SK-N-SH (cell line): ENCODE measurements at regions not wholly inside any gene's neighbourhood (a gene's known extent, or its start where the extent isn't known, plus 50 kb on each side); places are given as distances from the start of the nearest gene placed in this dataset.

Experiments
- CTCF ChIA-PET: fragments of 300-600, 350-600 bp; formaldehyde crosslinking; extraction: SDS; loops from one replicate; lab custom pipeline; 2021; lab: Yijun Ruan, JAX
- POLR2A ChIA-PET: fragments of 350-600 bp; sonication (Branson Sonifier 250); formaldehyde crosslinking; extraction: SDS; loops from one replicate; lab custom pipeline; 2020; ENCODE audit warnings: antibody characterized with exemption, inconsistent platforms; lab: Yijun Ruan, JAX
- DNase-seq: peaks from one replicate; pipeline ENCODE4 v3.0.0; 2012
- H2AFZ ChIP-seq: fragments of 200-600 bp; sonication (generic); 2 replicates; pipeline ENCODE4 v1.8.1; 2016; ENCODE audit warnings: antibody characterized with exemption, mild to moderate bottlenecking, low read depth
- H3F3A ChIP-seq: fragments of 200-600 bp; sonication (generic); replicated peaks from 2 replicates; pipeline ENCODE3; 2016; ENCODE audit warnings: antibody characterized with exemption, mild to moderate bottlenecking; ENCODE audit not compliant: insufficient read depth
- H3K27ac ChIP-seq, 2 experiments: fragments of 200-500 bp in 1 of 2; fragments of 200-600 bp in 1 of 2; sonication (Bioruptor generic) in 1 of 2; sonication (generic), shearing (Covaris generic) in 1 of 2; 2 replicates each; pipeline versions ENCODE4 v1.5.1 to v1.6.1; 2014 to 2016; ENCODE audit warnings: low read depth in 2 of 2, inconsistent platforms in 1 of 2, low read length in 1 of 2, mild to moderate bottlenecking in 1 of 2, mixed read lengths in 1 of 2
- H3K27me3 ChIP-seq: fragments of 200-600 bp; sonication (generic), shearing (Covaris generic); 2 replicates; pipeline ENCODE4 v1.6.1; 2016; ENCODE audit warnings: mixed run types; ENCODE audit not compliant: insufficient read depth
- H3K36me3 ChIP-seq, 2 experiments: fragments of 200-500 bp in 1 of 2; fragments of 200-600 bp in 1 of 2; sonication (Bioruptor generic) in 1 of 2; sonication (generic) in 1 of 2; replicated peaks in 1 of 2; 2 replicates each; pipeline versions ENCODE3 to v1.5.1; 2014 to 2016; ENCODE audit warnings: low read length in 1 of 2, mild to moderate bottlenecking in 1 of 2; ENCODE audit not compliant: insufficient read depth in 2 of 2, control insufficient read depth in 1 of 2
- H3K4me1 ChIP-seq, 2 experiments: fragments of 200-500 bp in 1 of 2; fragments of 200-600 bp in 1 of 2; sonication (Bioruptor generic) in 1 of 2; sonication (generic), shearing (Covaris generic) in 1 of 2; 2 replicates each; pipeline versions ENCODE4 v1.5.1 to v1.6.1; 2014 to 2016; ENCODE audit warnings: low read depth in 1 of 2, low read length in 1 of 2, mixed run types in 1 of 2; ENCODE audit not compliant: insufficient read depth in 2 of 2, control insufficient read depth in 1 of 2
- H3K4me2 ChIP-seq: fragments of 200-600 bp; sonication (generic), shearing (Covaris generic); 2 replicates; pipeline ENCODE4 v1.6.1; 2017; ENCODE audit warnings: mixed run types
- H3K4me3 ChIP-seq, 2 experiments: fragments of 200-500 bp in 1 of 2; fragments of 200-600 bp in 1 of 2; sonication (Bioruptor generic) in 1 of 2; sonication (generic), shearing (Covaris generic) in 1 of 2; 2 replicates each; pipeline versions ENCODE4 v1.5.1 to v1.8.1; 2014 to 2016; ENCODE audit warnings: low read depth in 2 of 2, inconsistent platforms in 1 of 2, low read length in 1 of 2, mild to moderate bottlenecking in 1 of 2, mixed read lengths in 1 of 2, moderate library complexity in 1 of 2
- H3K79me2 ChIP-seq: fragments of 200-600 bp; sonication (generic); 2 replicates; pipeline ENCODE4 v1.8.1; 2017; ENCODE audit warnings: mild to moderate bottlenecking; ENCODE audit not compliant: insufficient read depth
- H3K9ac ChIP-seq: fragments of 200-600 bp; sonication (generic); 2 replicates; pipeline ENCODE4 v1.6.1; 2017; ENCODE audit warnings: mixed run types
- H3K9me2 ChIP-seq: fragments of 200-600 bp; sonication (generic); 2 replicates; pipeline ENCODE4 v1.6.1; 2017; ENCODE audit warnings: mixed run types
- H3K9me3 ChIP-seq: fragments of 200-600 bp; sonication (generic); 2 replicates; pipeline ENCODE4 v1.6.1; 2017; ENCODE audit warnings: mixed run types, mild to moderate bottlenecking, moderate library complexity
- H4K20me1 ChIP-seq: fragments of 200-600 bp; sonication (generic); 2 replicates; pipeline ENCODE4 v1.6.1; 2017; ENCODE audit warnings: mild to moderate bottlenecking, mixed run types; ENCODE audit not compliant: insufficient read depth
- EZH2phosphoT487 ChIP-seq: fragments of 200-600 bp; sonication (generic); IDR thresholded peaks from 2 replicates; pipeline ENCODE4 v1.6.1; 2017; ENCODE audit warnings: low read depth, mixed run types, mild to moderate bottlenecking, antibody characterized with exemption, moderate library complexity, borderline replicate concordance
- FOSL2 ChIP-seq: IDR thresholded peaks from 2 replicates; pipeline ENCODE4 v1.4.0; 2012; ENCODE audit warnings: low read depth, mild to moderate bottlenecking, moderate library complexity, borderline replicate concordance
- FOXJ3 ChIP-seq: sonication (generic); formaldehyde crosslinking; IDR thresholded peaks from 2 replicates; pipeline ENCODE4 v1.5.1; 2020; ENCODE audit warnings: mild to moderate bottlenecking, missing genetic modification reagents
- FOXM1 ChIP-seq: IDR thresholded peaks from 2 replicates; pipeline ENCODE4 v1.4.0; 2012; ENCODE audit warnings: low read depth, mild to moderate bottlenecking
- GABPA ChIP-seq: IDR thresholded peaks from 2 replicates; pipeline ENCODE4 v1.4.0; 2012; ENCODE audit warnings: low read depth, mild to moderate bottlenecking
- GATA2 ChIP-seq: sonication (generic); formaldehyde crosslinking; IDR thresholded peaks from 2 replicates; pipeline ENCODE4 v1.5.0; 2020; ENCODE audit warnings: mild to moderate bottlenecking, missing genetic modification reagents
- MAX ChIP-seq: IDR thresholded peaks from 2 replicates; pipeline ENCODE4 v1.4.0; 2012; ENCODE audit warnings: low read depth
- MEF2A ChIP-seq: IDR thresholded peaks from 2 replicates; pipeline ENCODE4 v1.4.0; 2012; ENCODE audit warnings: low read depth, borderline replicate concordance
- MXI1 ChIP-seq: IDR thresholded peaks from 2 replicates; pipeline ENCODE4 v1.6.1; 2012; ENCODE audit warnings: mild to moderate bottlenecking, low read depth, low read length, improper control_type of control experiment
- NRF1 ChIP-seq: IDR thresholded peaks from 2 replicates; pipeline ENCODE4 v1.6.1; 2012; ENCODE audit warnings: low read depth, mild to moderate bottlenecking, low read length
- PBX3 ChIP-seq: IDR thresholded peaks from 2 replicates; pipeline ENCODE4; 2012
- RAD21 ChIP-seq: IDR thresholded peaks from 2 replicates; pipeline ENCODE4 v1.6.1; 2012; ENCODE audit warnings: mild to moderate bottlenecking, low read length
- RCOR1 ChIP-seq: fragments of 150-350 bp; IDR thresholded peaks from 2 replicates; pipeline ENCODE4 v1.6.1; 2017; ENCODE audit warnings: antibody characterized with exemption, low read length
- REST ChIP-seq: IDR thresholded peaks from 2 replicates; pipeline ENCODE4 v1.6.1; 2012; ENCODE audit warnings: mild to moderate bottlenecking, low read depth, low read length, moderate library complexity
- RXRA ChIP-seq: IDR thresholded peaks from 2 replicates; pipeline ENCODE4 v1.4.0; 2012; ENCODE audit warnings: low read depth, mild to moderate bottlenecking, borderline replicate concordance
- SIN3A ChIP-seq: IDR thresholded peaks from 2 replicates; pipeline ENCODE4 v1.6.1; 2012; ENCODE audit warnings: low read depth, mild to moderate bottlenecking, low read length, moderate library complexity, borderline replicate concordance
- TCF12 ChIP-seq: IDR thresholded peaks from 2 replicates; pipeline ENCODE4 v1.4.0; 2012
- TEAD4 ChIP-seq: IDR thresholded peaks from 2 replicates; pipeline ENCODE4 v1.4.0; 2012; ENCODE audit warnings: mild to moderate bottlenecking, borderline replicate concordance; ENCODE audit not compliant: insufficient read depth
- USF2 ChIP-seq: fragments of 150-350 bp; IDR thresholded peaks from 2 replicates; pipeline ENCODE4 v1.6.1; 2017; ENCODE audit warnings: antibody characterized with exemption, low read length, low read depth, borderline replicate concordance
- ZBTB33 ChIP-seq: IDR thresholded peaks from 2 replicates; pipeline ENCODE4 v1.4.0; 2012; ENCODE audit warnings: low read depth, borderline replicate concordance
- WGBS: methylation state at CpG from one replicate; pipeline ENCODE4 v1.1.6; 2017; ENCODE audit warnings: low lambda C conversion rate; 5-methylcytosine and 5-hydroxymethylcytosine counted together

- Histone ChIP-seq H3K9me3 (no peaks in the 10 kb centered on the region), H3K27me3 (no peaks in the 10 kb centered on the region), H3K4me3 (no peak overlapping the region), H3F3A (no peaks in the 10 kb centered on the region), H3K27ac (no peak overlapping the region), H3K9me2 (no peaks in the 10 kb centered on the region), H3K4me1 (no peaks in the 10 kb centered on the region), H3K4me2 (no peak overlapping the region), H4K20me1 (no peaks in the 10 kb centered on the region), H3K36me3 (no peaks in the 10 kb centered on the region), H2AFZ (no peak overlapping the region), H3K9ac (no peak overlapping the region), H3K79me2 (no peaks in the 10 kb centered on the region)
- WGBS, result 0% methylated on average over 1 of the region's 1 CpG
- DNase-seq, result no peak
- ChIA-PET POLR2A (no interaction called here), CTCF (interaction anchor here (0.6 kb wide), 1 partner anchor 11 kb away, joined by 3 read pairs; no protein-coding TSS in a partner anchor)
- no peak for TF ChIP-seq GABPA
Measured at GRCh38 chr21:19031953-19032352, 628.4 kb upstream of the TMPRSS15 start.

- no peaks in the 10 kb centered on the region; the same call in 1 of the 2 replicates for H3K9me3 ChIP-seq
- H3K4me1 ChIP-seq, result no peaks in the 10 kb centered on the region
- no peaks in the 10 kb centered on the region for H3K36me3 ChIP-seq
- H4K20me1 ChIP-seq, result no peaks in the 10 kb centered on the region
- no peak overlapping the region for H3K9ac ChIP-seq
- no peak for DNase-seq
- no peak overlapping the region for H2AFZ ChIP-seq
- 12% methylated on average over 4 of the region's 4 CpGs for WGBS
- no peaks in the 10 kb centered on the region for H3F3A ChIP-seq
- no peaks in the 10 kb centered on the region for H3K27me3 ChIP-seq
- no peaks in the 10 kb centered on the region for H3K79me2 ChIP-seq
- TF ChIP-seq FOXJ3 (CRISPR knock-in tag) (no peak), EZH2phosphoT487 (no peak), MAX (no peak), FOSL2 (no peak), FOXM1 (no peak), SIN3A (no peak), GATA2 (CRISPR knock-in tag) (no peak), RAD21 (no peak), MEF2A (no peak), MXI1 (no peak), TEAD4 (no peak), USF2 (no peak), NRF1 (no peak), TCF12 (no peak), PBX3 (no peak), ZBTB33 (no peak), REST (no peak), RCOR1 (no peak), RXRA (no peak)
- H3K27ac ChIP-seq, result no peak overlapping the region
- no peak overlapping the region for H3K4me3 ChIP-seq
- POLR2A ChIA-PET, result no interaction called here
- CTCF ChIA-PET, result no interaction called here
- H3K9me2 ChIP-seq, result no peaks in the 10 kb centered on the region
- no peak overlapping the region for H3K4me2 ChIP-seq
Measured at GRCh38 chr21:19034041-19034440, 630.5 kb upstream of the TMPRSS15 start.
